Neuronal stem cell (in vitro differentiated cells): ENCODE measurements at regions not wholly inside any gene's neighbourhood (a gene's known extent, or its start where the extent isn't known, plus 50 kb on each side); places are given as distances from the start of the nearest gene placed in this dataset.
A peak's percentile ranks its signal among the peaks of the same experiment; 100 is the strongest.
"Not testable (repeated sequence)": the region's sequence is repeated elsewhere in the genome, so short reads cannot be mapped to it uniquely, and the experiment has no call there.

Experiments
- DNase-seq: peaks from one replicate; pipeline ENCODE4 v3.0.0-alpha.2; 2013; ENCODE audit warnings: low spot score
- H2AFZ ChIP-seq: one replicate; pipeline ENCODE4 v1.6.1; 2013; ENCODE audit warnings: mild to moderate bottlenecking, low read length, inconsistent platforms
- H2AK5ac ChIP-seq: 2 replicates; pipeline ENCODE4 v1.6.1; 2013; ENCODE audit warnings: low read depth, mild to moderate bottlenecking, inconsistent platforms, low read length, moderate library complexity, mixed read lengths
- H2BK120ac ChIP-seq: 2 replicates; pipeline ENCODE4 v1.6.1; 2013; ENCODE audit warnings: low read depth, mild to moderate bottlenecking, inconsistent platforms, low read length, moderate library complexity, mixed read lengths
- H2BK12ac ChIP-seq: one replicate; pipeline ENCODE4 v1.6.1; 2013; ENCODE audit warnings: low read length, inconsistent platforms
- H2BK15ac ChIP-seq: 2 replicates; pipeline ENCODE4 v1.6.1; 2013; ENCODE audit warnings: mild to moderate bottlenecking, low read length, inconsistent platforms, mixed read lengths
- H2BK5ac ChIP-seq: one replicate; pipeline ENCODE4 v1.6.1; 2013; ENCODE audit warnings: inconsistent platforms, mild to moderate bottlenecking, low read length, moderate library complexity
- H3K14ac ChIP-seq: one replicate; pipeline ENCODE4 v1.6.1; 2013; ENCODE audit warnings: low read length, inconsistent platforms
- H3K18ac ChIP-seq: 2 replicates; pipeline ENCODE4 v1.6.1; 2013; ENCODE audit warnings: low read length, inconsistent platforms
- H3K23ac ChIP-seq: 2 replicates; pipeline ENCODE4 v1.6.1; 2013; ENCODE audit warnings: low read depth, mild to moderate bottlenecking, mixed read lengths, low read length, inconsistent platforms; ENCODE audit not compliant: poor library complexity
- H3K27ac ChIP-seq: replicated peaks from 3 replicates; pipeline ENCODE4 v1.5.1; 2013; ENCODE audit warnings: low read length, inconsistent platforms
- H3K27me3 ChIP-seq, 3 experiments: 2 replicates each; pipeline ENCODE4 v1.6.1; 2013; ENCODE audit warnings: low read length in 3 of 3, mild to moderate bottlenecking in 2 of 3, inconsistent platforms in 1 of 3, low read depth in 1 of 3, mixed read lengths in 1 of 3, moderate library complexity in 1 of 3; ENCODE audit not compliant: control insufficient read depth in 3 of 3, insufficient read depth in 3 of 3
- H3K36me3 ChIP-seq, 2 donors: replicated peaks in 1 of 2; 2 replicates each; pipeline ENCODE4 v1.6.1; 2013; ENCODE audit warnings: low read length in 2 of 2; ENCODE audit not compliant: control insufficient read depth in 2 of 2, insufficient read depth in 2 of 2
- H3K4ac ChIP-seq: 2 replicates; pipeline ENCODE4 v1.6.1; 2013; ENCODE audit warnings: inconsistent platforms, mild to moderate bottlenecking, low read length, moderate library complexity
- H3K4me1 ChIP-seq, 2 donors: 1 replicate in 1 of 2; 2 replicates in 1 of 2; pipeline ENCODE4 v1.6.1; 2013; ENCODE audit warnings: low read length in 2 of 2, low read depth in 1 of 2; ENCODE audit not compliant: control insufficient read depth in 2 of 2, insufficient read depth in 1 of 2
- H3K4me2 ChIP-seq: one replicate; pipeline ENCODE4 v1.6.1; 2013; ENCODE audit warnings: mild to moderate bottlenecking, low read length, inconsistent platforms; ENCODE audit not compliant: insufficient read depth, poor library complexity, severe bottlenecking
- H3K4me3 ChIP-seq, 2 donors: 2 replicates each; pipeline ENCODE4 v1.5.1; 2013; ENCODE audit warnings: low read length in 2 of 2, mild to moderate bottlenecking in 2 of 2, inconsistent platforms in 1 of 2, moderate library complexity in 1 of 2
- H3K79me1 ChIP-seq: one replicate; pipeline ENCODE4 v1.6.1; 2013; ENCODE audit warnings: low read depth, mild to moderate bottlenecking, inconsistent platforms, low read length, moderate library complexity
- H3K9ac ChIP-seq: one replicate; pipeline ENCODE4 v1.6.1; 2013; ENCODE audit warnings: mild to moderate bottlenecking, low read depth, low read length, inconsistent platforms; ENCODE audit not compliant: poor library complexity
- H3K9me3 ChIP-seq, 2 donors: replicated peaks in 1 of 2; 2 replicates each; pipeline versions ENCODE3 to v1.6.1; 2013; ENCODE audit warnings: low read length in 2 of 2, mild to moderate bottlenecking in 2 of 2, inconsistent platforms in 1 of 2, low read depth in 1 of 2, mixed read lengths in 1 of 2, moderate library complexity in 1 of 2; ENCODE audit not compliant: control insufficient read depth in 2 of 2, insufficient read depth in 1 of 2
- H4K8ac ChIP-seq: one replicate; pipeline ENCODE4 v1.6.1; 2013; ENCODE audit warnings: low read depth, mild to moderate bottlenecking, inconsistent platforms, low read length, moderate library complexity
- H4K91ac ChIP-seq: one replicate; pipeline ENCODE4 v1.6.1; 2013; ENCODE audit warnings: low read length, low read depth, mild to moderate bottlenecking, inconsistent platforms; ENCODE audit not compliant: poor library complexity
- WGBS, 2 donors: extraction: QIAGEN DNeasy Blood & Tissue Kit; methylation state at CpG; one replicate each; pipeline ENCODE4 v1.1.7; 2013; ENCODE audit warnings: missing lambda C conversion rate in 2 of 2, mixed read lengths in 1 of 2; ENCODE audit not compliant: insufficient read length in 2 of 2, insufficient replicate concordance in 1 of 2; ENCODE audit errors: extremely low coverage in 2 of 2; 5-methylcytosine and 5-hydroxymethylcytosine counted together

- no CpG with 5 or more reads among the region's 4 CpGs for WGBS, 2 donors
- H3K4me2 ChIP-seq = no peak overlapping the region
- no peak overlapping the region for H2AK5ac ChIP-seq
- no peak overlapping the region for H3K9ac ChIP-seq
- H3K4me1 ChIP-seq = peaks cover 22 to 37% of the 10 kb centered on the region in 2 donors
- H2BK12ac ChIP-seq = no peak overlapping the region
- no peak overlapping the region for H4K8ac ChIP-seq
- no peaks in the 10 kb centered on the region for H3K9me3 ChIP-seq
- peak overlapping the region; percentile 0 for H3K27ac ChIP-seq
- no peak overlapping the region for H3K4me3 ChIP-seq
- H3K4ac ChIP-seq = no peak overlapping the region
- no peak overlapping the region for H3K14ac ChIP-seq
- H3K23ac ChIP-seq = no peak overlapping the region
- no peak overlapping the region for H2BK5ac ChIP-seq
- H3K36me3 ChIP-seq = no peaks in the 10 kb centered on the region
- no peak for DNase-seq
- no peak overlapping the region for H3K18ac ChIP-seq
- H3K27me3 ChIP-seq = no peaks in the 10 kb centered on the region
- no peak overlapping the region for H2BK15ac ChIP-seq
- H3K79me1 ChIP-seq = no peaks in the 10 kb centered on the region
- peak overlapping the region; percentile 3 for H2AFZ ChIP-seq
- no peak overlapping the region for H2BK120ac ChIP-seq
- no peak overlapping the region for H4K91ac ChIP-seq
Measured at GRCh38 chr9:110029956-110030480, 177.9 kb downstream of the C9orf152 start.

- Histone ChIP-seq H3K27ac (no peak overlapping the region), H2BK15ac (no peak overlapping the region), H2AK5ac (no peak overlapping the region), H3K27me3 (no peaks in the 10 kb centered on the region), H2BK12ac (no peak overlapping the region), H3K4me2 (no peak overlapping the region), H3K9ac (no peak overlapping the region), H3K14ac (no peak overlapping the region), H3K4me3 (no peak overlapping the region), H2BK5ac (no peak overlapping the region), H3K4me1 (peaks cover 20 to 37% of the 10 kb centered on the region in 2 donors), H4K8ac (no peak overlapping the region), H3K9me3 (no peaks in the 10 kb centered on the region), H2BK120ac (no peak overlapping the region), H4K91ac (no peak overlapping the region), H3K79me1 (no peaks in the 10 kb centered on the region), H3K23ac (no peak overlapping the region), H3K18ac (no peak overlapping the region), H2AFZ (no peak overlapping the region), H3K4ac (no peak overlapping the region), H3K36me3 (no peaks in the 10 kb centered on the region)
- WGBS, 2 donors = no CpG with 5 or more reads among the region's 3 CpGs
- DNase-seq = no peak
Measured at GRCh38 chr9:110030632-110031031, 177.3 kb downstream of the C9orf152 start.

GRCh38 chr9:110031511-110032173 lies 176.3 kb downstream of the C9orf152 start:
- H2BK120ac ChIP-seq = no peak overlapping the region
- no peak overlapping the region for H2AK5ac ChIP-seq
- no peak overlapping the region for H3K4ac ChIP-seq
- H3K27me3 ChIP-seq = no peaks in the 10 kb centered on the region
- H3K4me3 ChIP-seq = no peak overlapping the region
- H3K23ac ChIP-seq = no peak overlapping the region
- no peak overlapping the region for H3K18ac ChIP-seq
- no peaks in the 10 kb centered on the region for H3K9me3 ChIP-seq
- H4K8ac ChIP-seq = no peak overlapping the region
- no peaks in the 10 kb centered on the region for H3K36me3 ChIP-seq
- no peak overlapping the region for H2BK5ac ChIP-seq
- no peak overlapping the region for H2BK12ac ChIP-seq
- H2AFZ ChIP-seq = no peak overlapping the region
- no CpG with 5 or more reads among the region's 3 CpGs for WGBS, 2 donors
- H3K9ac ChIP-seq = no peak overlapping the region
- H2BK15ac ChIP-seq = no peak overlapping the region
- H3K79me1 ChIP-seq = no peaks in the 10 kb centered on the region
- peaks cover 17 to 33% of the 10 kb centered on the region in 2 donors for H3K4me1 ChIP-seq
- H3K27ac ChIP-seq = no peak overlapping the region
- H3K14ac ChIP-seq = no peak overlapping the region
- no peak overlapping the region for H4K91ac ChIP-seq
- no peak for DNase-seq
- H3K4me2 ChIP-seq = no peak overlapping the region

- H3K4ac ChIP-seq, H3K27ac ChIP-seq, H3K9ac ChIP-seq, H4K8ac ChIP-seq, H3K23ac ChIP-seq, H2BK15ac ChIP-seq, H2AK5ac ChIP-seq, H3K4me3 ChIP-seq, H2BK12ac ChIP-seq, H3K4me2 ChIP-seq, H2BK120ac ChIP-seq, H3K9me3 ChIP-seq, H3K36me3 ChIP-seq, H2BK5ac ChIP-seq, H2AFZ ChIP-seq, H4K91ac ChIP-seq, DNase-seq, H3K79me1 ChIP-seq, H3K18ac ChIP-seq, H3K27me3 ChIP-seq, H3K14ac ChIP-seq: not testable (repeated sequence)
- peaks cover 14 to 26% of the 10 kb centered on the region in 2 donors for H3K4me1 ChIP-seq
- no CpG with 5 or more reads among the region's 7 CpGs for WGBS, 2 donors
Measured at GRCh38 chr9:110032532-110032931, 175.4 kb downstream of the C9orf152 start.
